Neutrophil (primary cell): ENCODE measurements at regions not wholly inside any gene's neighbourhood (a gene's known extent, or its start where the extent isn't known, plus 50 kb on each side); places are given as distances from the start of the nearest gene placed in this dataset.
A peak's percentile ranks its signal among the peaks of the same experiment; 100 is the strongest.

ENCODE experiments used
- H3K27ac ChIP-seq: fragments of 200-600 bp; sonication (generic); 2 replicates; pipeline ENCODE4 v1.5.1; 2016; ENCODE audit warnings: mild to moderate bottlenecking, moderate library complexity
- H3K27me3 ChIP-seq: fragments of 200-600 bp; sonication (generic); 2 replicates; pipeline ENCODE4 v1.6.0; 2016; ENCODE audit warnings: mild to moderate bottlenecking
- H3K36me3 ChIP-seq: fragments of 200-600 bp; sonication (generic); 2 replicates; pipeline ENCODE4 v1.5.1; 2017
- H3K4me1 ChIP-seq, 2 experiments: fragments of 200-600 bp in 1 of 2; sonication (generic) in 1 of 2; 1 replicate in 1 of 2; 2 replicates in 1 of 2; pipeline versions ENCODE4 v1.5.1 to v1.6.1; 2013 to 2016; ENCODE audit warnings: low read depth in 1 of 2, low read length in 1 of 2, mild to moderate bottlenecking in 1 of 2, moderate library complexity in 1 of 2; ENCODE audit not compliant: control insufficient read depth in 1 of 2, insufficient read depth in 1 of 2
- H3K4me3 ChIP-seq, 2 experiments: fragments of 200-600 bp in 1 of 2; sonication (generic) in 1 of 2; 1 replicate in 1 of 2; 2 replicates in 1 of 2; pipeline ENCODE4 v1.5.1; 2013 to 2016; ENCODE audit warnings: low read depth in 1 of 2, low read length in 1 of 2, mild to moderate bottlenecking in 1 of 2, moderate library complexity in 1 of 2
- H3K9me3 ChIP-seq: fragments of 200-600 bp; sonication (generic); 2 replicates; pipeline ENCODE4 v1.5.1; 2016
- TF ChIP-seq, protein P1 (sequence below): fragments of 200-600 bp; sonication (generic); IDR thresholded peaks from 2 replicates; pipeline ENCODE4 v1.5.1; 2016; ENCODE audit warnings: antibody characterized with exemption

DNA sequence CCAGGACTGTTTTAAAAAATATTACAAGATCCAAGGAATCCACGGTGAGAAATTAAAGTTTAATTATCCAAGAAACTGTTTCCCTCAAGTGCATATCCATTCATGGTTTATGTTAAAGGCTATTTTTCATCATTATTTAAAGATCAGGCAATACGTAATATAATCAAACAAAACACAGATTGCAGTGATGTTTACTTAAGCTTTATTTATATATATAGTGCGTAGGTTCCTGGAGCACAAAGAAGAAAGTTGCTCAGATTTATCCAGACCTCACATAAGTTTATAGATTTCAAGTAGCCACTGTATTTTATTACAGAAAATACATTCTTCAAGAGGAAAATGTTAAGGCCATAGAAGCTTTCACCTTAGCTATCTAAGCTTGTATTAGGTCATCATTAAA is 210.0 kb upstream of the KLF14 start:
- H3K4me1 ChIP-seq, result peaks cover 22 to 24% of the 10 kb centered on the region in 2 experiments
- TF ChIP-seq, protein P1, sequence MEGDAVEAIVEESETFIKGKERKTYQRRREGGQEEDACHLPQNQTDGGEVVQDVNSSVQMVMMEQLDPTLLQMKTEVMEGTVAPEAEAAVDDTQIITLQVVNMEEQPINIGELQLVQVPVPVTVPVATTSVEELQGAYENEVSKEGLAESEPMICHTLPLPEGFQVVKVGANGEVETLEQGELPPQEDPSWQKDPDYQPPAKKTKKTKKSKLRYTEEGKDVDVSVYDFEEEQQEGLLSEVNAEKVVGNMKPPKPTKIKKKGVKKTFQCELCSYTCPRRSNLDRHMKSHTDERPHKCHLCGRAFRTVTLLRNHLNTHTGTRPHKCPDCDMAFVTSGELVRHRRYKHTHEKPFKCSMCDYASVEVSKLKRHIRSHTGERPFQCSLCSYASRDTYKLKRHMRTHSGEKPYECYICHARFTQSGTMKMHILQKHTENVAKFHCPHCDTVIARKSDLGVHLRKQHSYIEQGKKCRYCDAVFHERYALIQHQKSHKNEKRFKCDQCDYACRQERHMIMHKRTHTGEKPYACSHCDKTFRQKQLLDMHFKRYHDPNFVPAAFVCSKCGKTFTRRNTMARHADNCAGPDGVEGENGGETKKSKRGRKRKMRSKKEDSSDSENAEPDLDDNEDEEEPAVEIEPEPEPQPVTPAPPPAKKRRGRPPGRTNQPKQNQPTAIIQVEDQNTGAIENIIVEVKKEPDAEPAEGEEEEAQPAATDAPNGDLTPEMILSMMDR, result no peak
- H3K27ac ChIP-seq, result peak overlapping the region; percentile 64
- no peaks in the 10 kb centered on the region for H3K27me3 ChIP-seq
- peaks cover 27% of the 10 kb centered on the region for H3K36me3 ChIP-seq
- H3K9me3 ChIP-seq, result no peaks in the 10 kb centered on the region
- H3K4me3 ChIP-seq, result peak overlapping the region in 1 of 2 experiments; percentile 13

DNA sequence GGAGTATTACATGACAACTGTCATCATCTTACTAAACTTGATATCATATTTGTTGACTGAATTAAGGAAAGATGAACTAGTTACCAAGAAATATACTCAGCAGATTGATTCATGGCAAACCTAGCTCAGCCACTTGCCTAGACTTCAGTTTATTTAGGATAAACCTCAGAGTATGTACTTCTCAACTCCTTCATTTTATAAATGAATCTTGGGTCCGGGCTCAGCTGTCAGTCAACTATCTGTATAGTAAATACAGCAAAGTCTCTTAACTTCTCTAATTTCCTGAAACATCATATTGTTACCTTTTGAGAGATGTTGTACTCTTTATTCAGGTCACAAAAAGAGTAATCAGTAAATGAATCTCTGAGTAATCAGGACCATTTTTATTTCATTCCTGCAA is 211.0 kb upstream of the KLF14 start:
- Histone ChIP-seq H3K4me3 (no peak overlapping the region), H3K4me1 (peaks cover 22 to 24% of the 10 kb centered on the region in 2 experiments), H3K9me3 (no peaks in the 10 kb centered on the region), H3K36me3 (peaks cover 27% of the 10 kb centered on the region), H3K27ac (peak overlapping the region; percentile 64), H3K27me3 (no peaks in the 10 kb centered on the region)
- TF ChIP-seq, protein P1, result no peak

DNA sequence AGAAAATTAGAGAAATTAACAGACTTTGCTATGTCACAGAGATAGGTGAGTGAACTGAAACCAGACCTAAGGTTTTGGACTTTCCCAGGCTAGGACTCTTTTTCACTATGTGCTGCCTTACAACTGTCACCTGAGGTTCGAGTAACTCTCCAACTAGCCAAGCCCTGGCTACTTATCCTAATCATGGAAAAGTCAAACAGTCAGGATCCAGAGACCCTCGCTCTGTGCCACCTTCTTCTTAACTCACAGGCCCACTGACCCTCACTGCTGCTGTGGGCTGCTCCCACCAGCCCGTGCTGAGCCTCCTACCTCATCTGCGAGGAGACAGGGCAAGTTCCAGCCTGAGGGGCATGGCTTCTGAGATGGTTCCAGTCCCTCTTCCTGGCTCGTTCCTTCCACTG is 211.4 kb upstream of the KLF14 start:
- Histone ChIP-seq H3K27me3 (no peaks in the 10 kb centered on the region), H3K36me3 (peaks cover 30% of the 10 kb centered on the region), H3K4me1 (peaks cover 22 to 24% of the 10 kb centered on the region in 2 experiments), H3K4me3 (no peak overlapping the region), H3K27ac (peak overlapping the region; percentile 64), H3K9me3 (no peaks in the 10 kb centered on the region)
- TF ChIP-seq, protein P1, result no peak

DNA sequence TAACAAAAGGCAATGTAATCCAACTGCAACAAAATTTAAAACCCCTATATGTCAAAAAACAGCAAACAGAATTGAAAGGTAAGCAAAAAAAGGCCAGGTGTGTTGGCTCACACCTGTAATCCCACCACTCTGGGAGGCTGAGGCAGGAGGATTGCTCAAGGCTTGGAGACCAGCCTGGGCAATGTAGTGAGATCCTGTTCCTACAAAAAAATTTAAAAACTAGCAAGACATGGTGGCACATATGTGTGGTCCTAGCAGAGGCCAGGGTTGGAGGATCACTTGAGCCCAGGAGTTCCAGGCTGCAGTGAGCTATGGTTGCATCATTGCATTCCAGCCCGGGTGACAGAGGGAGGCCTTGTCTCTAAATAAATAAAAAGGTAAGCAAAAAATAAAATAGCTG is 212.1 kb upstream of the KLF14 start:
- Histone ChIP-seq H3K4me3 (no peak overlapping the region), H3K27ac (no peak overlapping the region), H3K36me3 (peaks cover 31% of the 10 kb centered on the region), H3K9me3 (no peaks in the 10 kb centered on the region), H3K27me3 (no peaks in the 10 kb centered on the region), H3K4me1 (peaks cover 19 to 24% of the 10 kb centered on the region in 2 experiments)
- TF ChIP-seq, protein P1, result no peak

DNA sequence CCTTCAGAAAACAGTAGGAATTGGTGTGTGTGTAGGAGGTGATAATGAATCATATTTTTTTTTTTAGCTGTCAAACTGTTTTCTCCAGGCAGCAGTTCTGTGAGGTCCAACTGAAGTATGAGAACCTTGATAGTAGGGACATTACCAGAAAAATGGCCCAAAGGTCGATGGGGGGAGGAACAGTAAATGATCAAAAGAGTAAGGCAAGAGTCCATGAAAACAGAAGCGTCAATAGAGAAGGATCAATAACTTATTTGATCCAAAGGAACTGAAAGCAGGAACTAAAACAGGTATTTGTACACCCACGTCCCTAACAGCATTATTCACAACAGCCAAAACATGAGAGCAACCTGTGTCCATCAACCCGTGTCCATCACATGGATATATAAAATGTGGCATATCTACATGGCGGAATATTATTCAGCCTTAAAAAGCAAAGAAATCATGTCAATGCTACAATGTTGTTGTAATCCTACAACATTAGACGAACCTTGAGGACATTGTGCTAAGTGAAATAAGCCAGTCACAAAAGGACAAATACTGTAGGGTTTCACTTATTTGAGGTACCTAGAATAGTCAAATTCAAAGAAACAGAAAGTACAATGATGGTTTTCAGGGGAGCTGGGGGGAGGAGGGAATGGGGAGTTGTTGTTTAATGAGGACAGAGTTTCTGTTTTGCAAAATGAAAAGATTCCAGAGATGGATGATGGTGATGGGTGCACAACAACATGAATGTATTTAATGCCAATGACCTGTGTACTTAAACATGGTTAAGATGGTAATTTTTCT is 214.0 kb upstream of the KLF14 start:
- TF ChIP-seq, protein P1, result no peak
- Histone ChIP-seq H3K9me3 (no peaks in the 10 kb centered on the region), H3K4me1 (peaks cover 13% of the 10 kb centered on the region in 2 experiments), H3K4me3 (no peak overlapping the region), H3K27ac (no peak overlapping the region), H3K36me3 (peaks cover 36% of the 10 kb centered on the region), H3K27me3 (no peaks in the 10 kb centered on the region)
